ENCODE measurements at regions not wholly inside any gene's neighbourhood (a gene's known extent, or its start where the extent isn't known, plus 50 kb on each side); places are given as distances from the start of the nearest gene placed in this dataset.

GRCh38 chrX:81390237-81390636 is 188.3 kb downstream of the SH3BGRL start:
- no peak for TF ChIP-seq REST (IDR thresholded peaks at IDR 0.05; ENCODE audit: low read depth)
- no peak for TF ChIP-seq EP300 (IDR thresholded peaks at IDR 0.05; ENCODE audit: borderline replicate concordance)
- no peak for TF ChIP-seq RAD21 (IDR thresholded peaks at IDR 0.05; ENCODE audit: low read depth)
- no peak for TF ChIP-seq CEBPB (IDR thresholded peaks at IDR 0.05)
- no peak for TF ChIP-seq NFIC (IDR thresholded peaks at IDR 0.05)
- no peak for TF ChIP-seq TAF1 (IDR thresholded peaks at IDR 0.05; ENCODE audit: low read depth)
- TF ChIP-seq CREB1 (IDR thresholded peaks at IDR 0.05; ENCODE audit: low read depth) = no peak
- no peak for TF ChIP-seq USF1 (IDR thresholded peaks at IDR 0.05)
- TF ChIP-seq TCF12 (IDR thresholded peaks at IDR 0.05; ENCODE audit: low read depth) = no peak
